Activated CD8-positive, alpha-beta T cell treated with anti-CD3 and anti-CD28 coated beads, Interleukin-2, amount 10 ng/mL, durations not matched to agents 7 days and 5 days (primary cell): ENCODE measurements at regions not wholly inside any gene's neighbourhood (a gene's known extent, or its start where the extent isn't known, plus 50 kb on each side); places are given as distances from the start of the nearest gene placed in this dataset.
"Not testable (repeated sequence)": the region's sequence is repeated elsewhere in the genome, so short reads cannot be mapped to it uniquely, and the experiment has no call there.

ENCODE experiments used
- ATAC-seq: fragments of 150-1000 bp; cut with Tn5 transposase; one replicate; pipeline ENCODE4 v1.10.0; 2021; ENCODE audit warnings: moderate library complexity
- CTCF ChIA-PET: fragments of 350-600 bp; sonication (Branson Sonifier 250); formaldehyde crosslinking; loops from one replicate; lab custom pipeline; 2021; ENCODE audit warnings: antibody characterized with exemption; lab: Charles Lee
- POLR2A ChIA-PET: fragments of 350-600 bp; sonication (Branson Sonifier 250); formaldehyde crosslinking; loops from one replicate; lab custom pipeline; 2021; ENCODE audit warnings: antibody characterized with exemption; lab: Charles Lee
- DNase-seq: peaks from one replicate; pipeline ENCODE4 v3.0.0-alpha.2; 2020
- H3K27ac Mint-ChIP-seq: one replicate; pipeline ENCODE4 v1.8.0; 2021; ENCODE audit warnings: mild to moderate bottlenecking, mixed read lengths
- H3K27me3 Mint-ChIP-seq: one replicate; pipeline ENCODE4 v1.8.0; 2021; ENCODE audit warnings: low read depth, mixed read lengths
- H3K36me3 Mint-ChIP-seq: one replicate; pipeline ENCODE4 v1.8.0; 2021; ENCODE audit warnings: low read depth, mixed read lengths
- H3K4me1 Mint-ChIP-seq: one replicate; pipeline ENCODE4 v1.8.0; 2021; ENCODE audit warnings: low read depth, mixed read lengths
- H3K4me3 Mint-ChIP-seq: one replicate; pipeline ENCODE4 v1.8.0; 2021; ENCODE audit warnings: mild to moderate bottlenecking, mixed read lengths
- H3K9me3 Mint-ChIP-seq: one replicate; pipeline ENCODE4 v1.8.0; 2022; ENCODE audit warnings: mixed read lengths; ENCODE audit not compliant: insufficient read depth

DNA sequence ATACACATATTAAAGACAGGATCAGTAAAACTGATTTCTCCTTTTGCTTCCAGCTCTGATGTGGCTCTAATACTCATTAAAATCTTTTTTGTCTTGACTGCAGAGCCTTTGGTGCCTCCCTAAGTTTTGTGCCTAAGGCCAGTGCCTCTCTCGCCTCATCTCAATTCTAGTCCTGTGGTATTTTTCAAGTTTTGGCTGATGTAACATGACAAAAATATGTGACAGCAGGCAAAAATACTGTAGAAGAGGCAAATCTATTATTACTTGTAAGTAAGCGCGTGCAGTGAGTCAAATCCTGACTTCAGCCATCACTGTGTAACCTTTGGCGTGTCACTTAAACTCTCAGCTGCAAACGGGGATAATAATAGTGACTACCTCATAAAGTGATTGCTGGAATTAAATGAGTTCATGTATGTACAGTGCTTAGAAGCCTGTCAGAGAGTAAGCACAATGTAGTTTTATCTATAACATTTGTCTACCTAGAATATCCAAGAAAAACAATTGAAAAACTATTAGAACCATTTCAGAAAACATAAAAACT, 74.0 kb downstream of the MAB21L3 start:
- DNase-seq (no peak), ATAC-seq (no peak)
- H3K36me3 Mint-ChIP-seq, result no peaks in the 10 kb centered on the region
- H3K9me3 Mint-ChIP-seq, result no peaks in the 10 kb centered on the region
- H3K4me3 Mint-ChIP-seq, result no peak overlapping the region
- CTCF ChIA-PET, result no interaction called here
- POLR2A ChIA-PET, result no interaction called here
- no peak overlapping the region for H3K27ac Mint-ChIP-seq
- H3K4me1 Mint-ChIP-seq, result no peaks in the 10 kb centered on the region
- peaks cover 18% of the 10 kb centered on the region for H3K27me3 Mint-ChIP-seq

DNA sequence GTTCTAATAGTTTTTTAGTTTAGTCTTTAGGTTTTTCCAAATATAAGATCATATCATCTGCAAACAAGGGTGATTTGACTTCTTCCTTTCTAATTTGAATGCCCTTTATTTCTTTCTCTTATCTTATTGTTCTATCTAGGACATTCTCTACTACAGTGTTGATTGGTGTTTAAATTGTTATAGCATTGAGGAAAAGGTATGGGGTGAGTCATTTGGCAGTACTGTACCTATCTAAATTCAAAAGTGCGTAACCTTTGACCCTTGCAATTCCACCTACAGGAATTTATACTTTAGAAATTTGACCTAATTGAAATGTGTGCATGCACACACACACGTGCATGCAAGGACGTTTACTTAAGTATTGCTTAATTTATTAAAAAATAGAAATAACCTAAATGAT, 78.3 kb downstream of the MAB21L3 start:
- ATAC-seq, result no peak
- Mint-ChIP-seq H3K9me3 (no peaks in the 10 kb centered on the region), H3K27ac (no peak overlapping the region), H3K4me1 (no peaks in the 10 kb centered on the region), H3K4me3 (no peak overlapping the region), H3K36me3 (no peaks in the 10 kb centered on the region), H3K27me3 (peaks cover 14% of the 10 kb centered on the region)
- ChIA-PET CTCF (no interaction called here), POLR2A (no interaction called here)
- DNase-seq, result no peak

DNA sequence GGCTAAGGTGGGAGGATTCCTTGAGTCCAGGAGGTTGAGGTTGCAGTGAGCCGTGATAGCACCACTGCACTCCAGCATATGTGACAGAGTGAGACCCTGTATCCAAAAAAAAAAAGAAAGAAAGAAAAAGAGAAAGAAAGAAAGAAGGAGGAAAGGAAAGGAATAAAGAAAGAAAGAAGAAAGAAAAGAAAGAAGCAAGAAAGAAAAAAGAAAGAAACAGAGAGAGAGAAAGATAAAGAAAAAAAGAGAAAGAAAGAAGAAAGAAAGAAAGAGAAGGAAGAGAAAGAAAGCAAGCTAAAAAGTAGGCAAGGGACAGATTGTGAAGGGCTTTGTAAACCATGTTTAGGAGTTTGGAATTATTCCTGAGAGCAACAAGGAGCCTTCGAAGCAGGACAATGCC, 80.1 kb downstream of the MAB21L3 start:
- Mint-ChIP-seq H3K27me3 (peaks cover 11% of the 10 kb centered on the region), H3K4me3 (no peak overlapping the region), H3K27ac (no peak overlapping the region), H3K36me3 (no peaks in the 10 kb centered on the region), H3K9me3 (no peaks in the 10 kb centered on the region), H3K4me1 (no peaks in the 10 kb centered on the region)
- POLR2A ChIA-PET, result no interaction called here
- CTCF ChIA-PET, result interaction anchor here (1.1 kb wide), 1 partner anchor 293 kb away, joined by 3 read pairs; no protein-coding TSS in a partner anchor
- ATAC-seq, result no peak
- DNase-seq, result no peak

DNA sequence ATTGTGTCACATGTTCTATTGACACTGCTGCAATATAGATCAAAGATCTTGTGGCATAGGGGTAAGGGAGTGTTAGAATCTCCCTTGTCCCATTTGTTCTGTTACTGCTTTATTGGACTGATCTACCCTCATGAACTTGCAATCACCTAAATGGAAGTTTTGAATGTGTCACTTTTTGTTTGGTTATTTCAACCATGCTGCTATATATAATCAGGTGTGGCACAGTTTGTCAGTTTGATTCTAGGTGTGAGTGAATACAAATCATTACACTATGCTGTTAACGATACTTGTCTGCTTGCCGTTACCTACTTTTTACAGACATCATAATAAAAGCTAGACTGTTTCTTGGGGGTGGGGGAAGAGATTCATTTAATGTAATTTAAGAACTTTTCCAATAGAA, 82.6 kb downstream of the MAB21L3 start:
- Mint-ChIP-seq H3K27me3 (peaks cover 7% of the 10 kb centered on the region), H3K27ac (no peak overlapping the region), H3K36me3 (no peaks in the 10 kb centered on the region), H3K9me3 (no peaks in the 10 kb centered on the region), H3K4me3 (no peak overlapping the region), H3K4me1 (no peaks in the 10 kb centered on the region)
- ChIA-PET CTCF (interaction anchor here (1.8 kb wide), 1 partner anchor 54 kb away, joined by 8 read pairs; no protein-coding TSS in a partner anchor), POLR2A (no interaction called here)
- ATAC-seq (no peak), DNase-seq (no peak)

- no peak for ATAC-seq
- CTCF ChIA-PET, result interaction anchor here (0.8 to 1.8 kb wide), 2 partner anchors 26 to 55 kb away, joined by 3 to 8 read pairs; no protein-coding TSS in a partner anchor
- no peak for DNase-seq
- H3K4me3 Mint-ChIP-seq, result no peak overlapping the region
- H3K27me3 Mint-ChIP-seq, result peaks cover 9% of the 10 kb centered on the region
- POLR2A ChIA-PET, result no interaction called here
- no peak overlapping the region for H3K27ac Mint-ChIP-seq
- no peaks in the 10 kb centered on the region for H3K4me1 Mint-ChIP-seq
- no peaks in the 10 kb centered on the region for H3K9me3 Mint-ChIP-seq
- no peaks in the 10 kb centered on the region for H3K36me3 Mint-ChIP-seq
Measured at GRCh38 chr1:116194568-116194967, 83.4 kb downstream of the MAB21L3 start.

GRCh38 chr1:116195077-116195868, 84.1 kb downstream of the MAB21L3 start:
- CTCF ChIA-PET, result interaction anchor here (0.8 to 1.8 kb wide), 3 partner anchors 26 to 291 kb away, joined by 3 to 8 read pairs (median 4); no protein-coding TSS in a partner anchor
- Mint-ChIP-seq H3K27ac (no peak overlapping the region), H3K36me3 (no peaks in the 10 kb centered on the region), H3K27me3 (peaks cover 10% of the 10 kb centered on the region), H3K4me1 (no peaks in the 10 kb centered on the region), H3K9me3 (no peaks in the 10 kb centered on the region), H3K4me3 (no peak overlapping the region)
- ATAC-seq (no peak), DNase-seq (no peak)
- POLR2A ChIA-PET, result no interaction called here

DNA sequence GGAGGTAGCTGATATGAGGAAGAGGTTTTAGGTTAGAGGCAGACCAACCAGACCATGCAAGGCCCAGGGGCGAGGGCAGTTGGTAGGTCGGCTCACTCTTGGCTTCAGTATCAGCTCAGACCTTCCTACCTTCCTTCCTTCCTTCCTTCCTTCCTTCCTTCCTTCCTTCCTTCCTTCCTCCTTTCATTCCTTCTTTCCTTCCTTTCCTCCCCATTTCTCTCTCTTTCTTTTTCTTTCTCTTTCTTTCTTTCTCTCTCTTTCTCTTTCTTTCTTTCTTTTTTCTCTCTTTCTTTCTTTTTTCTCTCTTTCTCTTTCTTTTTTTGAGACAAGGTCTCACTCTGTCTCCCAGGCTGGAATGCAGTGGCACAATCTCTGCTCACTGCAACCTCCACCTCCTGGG, 89.1 kb downstream of the MAB21L3 start:
- H3K27me3 Mint-ChIP-seq, result peaks cover 11% of the 10 kb centered on the region
- H3K4me1 Mint-ChIP-seq, H3K27ac Mint-ChIP-seq, H3K36me3 Mint-ChIP-seq, H3K9me3 Mint-ChIP-seq, H3K4me3 Mint-ChIP-seq, ATAC-seq, CTCF ChIA-PET, POLR2A ChIA-PET, DNase-seq: not testable (repeated sequence)

DNA sequence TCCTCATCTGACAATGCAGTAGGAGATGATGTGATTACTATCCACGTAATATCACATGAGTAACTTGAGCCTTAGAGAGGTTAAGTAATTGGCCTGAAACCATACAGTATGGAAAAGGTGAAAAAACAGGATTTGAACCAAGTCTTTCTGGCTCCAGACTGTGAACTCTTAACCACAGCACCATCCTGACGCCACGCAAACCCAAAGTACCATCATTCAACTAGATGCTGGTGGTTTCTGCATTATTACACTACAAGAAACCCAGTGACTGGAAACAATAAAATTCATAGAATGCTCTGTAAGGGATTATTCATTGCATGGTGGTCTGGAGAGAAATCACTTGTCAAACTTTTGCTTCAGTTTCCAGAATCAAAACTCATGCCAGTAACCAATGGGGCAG, 90.7 kb downstream of the MAB21L3 start:
- no peaks in the 10 kb centered on the region for H3K9me3 Mint-ChIP-seq
- peaks cover 11% of the 10 kb centered on the region for H3K27me3 Mint-ChIP-seq
- DNase-seq, result no peak
- CTCF ChIA-PET, result no interaction called here
- no peaks in the 10 kb centered on the region for H3K4me1 Mint-ChIP-seq
- POLR2A ChIA-PET, result no interaction called here
- no peak overlapping the region for H3K4me3 Mint-ChIP-seq
- H3K36me3 Mint-ChIP-seq, result no peaks in the 10 kb centered on the region
- no peak for ATAC-seq
- H3K27ac Mint-ChIP-seq, result no peak overlapping the region

DNA sequence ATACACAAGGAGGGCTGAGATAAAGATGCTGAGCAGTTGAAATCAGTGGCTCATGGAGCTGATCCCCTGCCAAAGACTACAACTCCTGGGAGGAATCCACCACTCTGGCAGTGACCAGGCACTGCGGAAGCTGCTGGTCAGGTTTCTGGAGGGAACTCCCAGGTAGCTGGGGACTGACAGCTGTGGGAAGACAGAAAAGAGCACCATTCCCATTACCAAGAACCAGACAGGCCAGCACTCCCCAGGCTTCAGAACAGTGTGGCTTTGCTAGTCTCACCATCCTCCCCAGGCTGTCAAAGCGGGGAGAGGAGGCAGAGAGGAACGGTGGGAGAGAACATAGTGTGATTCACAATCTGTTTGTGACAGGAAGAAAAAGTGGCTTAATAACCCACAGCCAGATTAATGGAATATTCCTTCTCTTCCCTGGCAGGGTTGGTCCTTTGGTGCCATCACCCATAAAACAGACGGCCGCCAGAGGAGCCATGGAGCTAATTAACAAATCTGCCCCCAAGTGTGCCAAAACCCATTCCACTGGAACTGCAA, 92.1 kb downstream of the MAB21L3 start:
- Mint-ChIP-seq H3K4me1 (no peaks in the 10 kb centered on the region), H3K4me3 (no peak overlapping the region), H3K27me3 (peaks cover 11% of the 10 kb centered on the region), H3K36me3 (no peaks in the 10 kb centered on the region), H3K9me3 (no peaks in the 10 kb centered on the region), H3K27ac (no peak overlapping the region)
- POLR2A ChIA-PET, result no interaction called here
- CTCF ChIA-PET, result no interaction called here
- DNase-seq (no peak), ATAC-seq (no peak)

DNA sequence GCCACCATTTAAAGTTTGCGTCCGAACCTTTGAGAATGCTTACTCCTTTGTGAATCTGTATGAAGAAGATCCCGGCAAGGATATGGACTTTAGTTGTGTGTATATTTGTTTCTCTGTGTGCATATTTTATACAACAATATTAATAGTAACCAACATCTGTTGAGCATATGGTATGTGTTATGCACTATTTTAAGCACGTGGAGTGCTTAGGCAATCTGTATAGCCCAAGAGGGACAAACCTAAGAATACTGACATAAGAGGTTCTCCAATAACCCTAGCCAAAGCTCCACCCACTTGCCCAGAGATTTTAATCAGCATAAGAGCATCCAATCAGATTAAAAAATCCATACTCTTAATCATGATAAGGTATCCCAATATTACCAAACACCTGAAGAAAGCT, 92.7 kb downstream of the MAB21L3 start:
- CTCF ChIA-PET, result no interaction called here
- Mint-ChIP-seq H3K4me3 (no peak overlapping the region), H3K36me3 (no peaks in the 10 kb centered on the region), H3K4me1 (no peaks in the 10 kb centered on the region), H3K27ac (no peak overlapping the region), H3K27me3 (peaks cover 11% of the 10 kb centered on the region), H3K9me3 (no peaks in the 10 kb centered on the region)
- ATAC-seq, result no peak
- POLR2A ChIA-PET, result no interaction called here
- DNase-seq, result no peak

GRCh38 chr1:116205941-116206679, 94.9 kb downstream of the MAB21L3 start:
- CTCF ChIA-PET, result interaction anchor here (1.8 kb wide), 1 partner anchor 279 kb away, joined by 5 read pairs; no protein-coding TSS in a partner anchor
- H3K36me3 Mint-ChIP-seq, result no peaks in the 10 kb centered on the region

More at GRCh38 chr1:116205941-116206679, 94.9 kb downstream of the MAB21L3 start:
- H3K27me3 Mint-ChIP-seq, result peaks cover 6% of the 10 kb centered on the region
- H3K9me3 Mint-ChIP-seq, result no peaks in the 10 kb centered on the region
- DNase-seq (no peak), ATAC-seq (no peak)
- no peaks in the 10 kb centered on the region for H3K4me1 Mint-ChIP-seq
- no peak overlapping the region for H3K4me3 Mint-ChIP-seq
- H3K27ac Mint-ChIP-seq, result no peak overlapping the region
- POLR2A ChIA-PET, result no interaction called here
